GM23338 (cell line): ENCODE measurements at regions not wholly inside any gene's neighbourhood (a gene's known extent, or its start where the extent isn't known, plus 50 kb on each side); places are given as distances from the start of the nearest gene placed in this dataset.

Source experiments
- ATAC-seq: fragments of 200-7000 bp; cut with Tn5 transposase; 3 replicates; pipeline ENCODE4 v1.9.1; 2020
- DNase-seq: peaks from one replicate; pipeline ENCODE4 v3.0.0-alpha.2; 2015; ENCODE audit warnings: low spot score
- H2AFZ ChIP-seq: fragments of 200-600 bp; sonication (generic); 2 replicates; pipeline ENCODE4 v1.8.0; 2016; ENCODE audit warnings: antibody characterized with exemption, mild to moderate bottlenecking, moderate library complexity
- H3F3A ChIP-seq: fragments of 200-600 bp; sonication (generic); replicated peaks from 2 replicates; pipeline ENCODE4 v1.8.0; 2017; ENCODE audit warnings: antibody characterized with exemption, mixed run types, low read depth
- H3K27ac ChIP-seq: fragments of 200-600 bp; sonication (generic); 2 replicates; pipeline ENCODE4 v1.6.1; 2016; ENCODE audit warnings: low read depth
- H3K27me3 ChIP-seq: fragments of 200-600 bp; sonication (generic); 2 replicates; pipeline ENCODE4 v1.8.0; 2016; ENCODE audit warnings: mild to moderate bottlenecking, mixed run types, moderate library complexity; ENCODE audit not compliant: insufficient read depth
- H3K36me3 ChIP-seq: fragments of 200-600 bp; sonication (generic); 2 replicates; pipeline ENCODE4 v1.8.0; 2016; ENCODE audit warnings: mild to moderate bottlenecking; ENCODE audit not compliant: insufficient read depth
- H3K4me1 ChIP-seq: fragments of 200-600 bp; sonication (generic); 2 replicates; pipeline ENCODE4 v1.8.0; 2016; ENCODE audit warnings: mild to moderate bottlenecking, moderate library complexity; ENCODE audit not compliant: insufficient read depth
- H3K4me2 ChIP-seq: fragments of 200-600 bp; sonication (generic); 2 replicates; pipeline ENCODE4 v1.7.1; 2017; ENCODE audit warnings: mixed run types
- H3K4me3 ChIP-seq: fragments of 200-600 bp; sonication (generic); 2 replicates; pipeline ENCODE4 v1.6.1; 2016; ENCODE audit warnings: mixed run types
- H3K79me2 ChIP-seq: fragments of 200-600 bp; sonication (generic); replicated peaks from 2 replicates; pipeline ENCODE4 v1.8.0; 2017; ENCODE audit warnings: mild to moderate bottlenecking; ENCODE audit not compliant: insufficient read depth
- H3K9me2 ChIP-seq: fragments of 200-600 bp; sonication (generic); 2 replicates; pipeline ENCODE4 v1.8.0; 2017; ENCODE audit not compliant: insufficient read depth
- H4K20me1 ChIP-seq: fragments of 200-600 bp; sonication (generic); replicated peaks from 2 replicates; pipeline ENCODE4 v1.8.0; 2017; ENCODE audit warnings: mild to moderate bottlenecking; ENCODE audit not compliant: insufficient read depth
- H3K27ac Mint-ChIP-seq: 2 replicates; pipeline ENCODE4 v1.8.0; 2020; ENCODE audit warnings: inconsistent platforms, mild to moderate bottlenecking, moderate library complexity, mixed read lengths
- H3K27me3 Mint-ChIP-seq: 3 replicates; pipeline ENCODE4 v1.8.0; 2022; ENCODE audit warnings: low read depth, mild to moderate bottlenecking, moderate library complexity, mixed read lengths, inconsistent platforms; ENCODE audit not compliant: insufficient read depth, poor library complexity
- H3K36me3 Mint-ChIP-seq: 3 replicates; pipeline ENCODE4 v1.8.0; 2021; ENCODE audit warnings: low read depth, mild to moderate bottlenecking, inconsistent platforms, moderate library complexity, mixed read lengths
- H3K4me1 Mint-ChIP-seq: 3 replicates; pipeline ENCODE4 v1.8.0; 2020; ENCODE audit warnings: mild to moderate bottlenecking, inconsistent platforms, mixed read lengths
- H3K4me3 Mint-ChIP-seq: 3 replicates; pipeline ENCODE4 v1.8.0; 2021; ENCODE audit warnings: moderate library complexity, mild to moderate bottlenecking, inconsistent platforms, mixed read lengths
- H3K9me3 Mint-ChIP-seq: 3 replicates; pipeline ENCODE4 v1.8.0; 2020; ENCODE audit warnings: moderate library complexity, mild to moderate bottlenecking, inconsistent platforms, mixed read lengths
- CREB1 ChIP-seq: fragments of 250-450 bp; sonication (Bioruptor Pico); IDR thresholded peaks from 2 replicates; pipeline ENCODE4 v1.5.0; 2020; ENCODE audit warnings: low read depth, mild to moderate bottlenecking, moderate library complexity
- NANOG ChIP-seq: IDR thresholded peaks from 2 replicates; pipeline ENCODE4 v1.6.1; 2016; ENCODE audit warnings: antibody characterized with exemption, borderline replicate concordance
- STAT1 ChIP-seq: IDR thresholded peaks from one replicate; pipeline ENCODE4 v1.6.1; 2016; ENCODE audit warnings: antibody characterized with exemption; ENCODE audit not compliant: unreplicated experiment
- TF ChIP-seq, protein P1 (sequence below): fragments of 250-450 bp; sonication (Bioruptor Pico); IDR thresholded peaks from 2 replicates; pipeline ENCODE4 v1.5.0; 2020; ENCODE audit warnings: mild to moderate bottlenecking, moderate library complexity
- TF ChIP-seq, protein P2 (sequence below): IDR thresholded peaks from one replicate; pipeline ENCODE4 v1.6.1; 2018; ENCODE audit warnings: antibody characterized with exemption; ENCODE audit not compliant: unreplicated experiment

- TF ChIP-seq, protein P1, sequence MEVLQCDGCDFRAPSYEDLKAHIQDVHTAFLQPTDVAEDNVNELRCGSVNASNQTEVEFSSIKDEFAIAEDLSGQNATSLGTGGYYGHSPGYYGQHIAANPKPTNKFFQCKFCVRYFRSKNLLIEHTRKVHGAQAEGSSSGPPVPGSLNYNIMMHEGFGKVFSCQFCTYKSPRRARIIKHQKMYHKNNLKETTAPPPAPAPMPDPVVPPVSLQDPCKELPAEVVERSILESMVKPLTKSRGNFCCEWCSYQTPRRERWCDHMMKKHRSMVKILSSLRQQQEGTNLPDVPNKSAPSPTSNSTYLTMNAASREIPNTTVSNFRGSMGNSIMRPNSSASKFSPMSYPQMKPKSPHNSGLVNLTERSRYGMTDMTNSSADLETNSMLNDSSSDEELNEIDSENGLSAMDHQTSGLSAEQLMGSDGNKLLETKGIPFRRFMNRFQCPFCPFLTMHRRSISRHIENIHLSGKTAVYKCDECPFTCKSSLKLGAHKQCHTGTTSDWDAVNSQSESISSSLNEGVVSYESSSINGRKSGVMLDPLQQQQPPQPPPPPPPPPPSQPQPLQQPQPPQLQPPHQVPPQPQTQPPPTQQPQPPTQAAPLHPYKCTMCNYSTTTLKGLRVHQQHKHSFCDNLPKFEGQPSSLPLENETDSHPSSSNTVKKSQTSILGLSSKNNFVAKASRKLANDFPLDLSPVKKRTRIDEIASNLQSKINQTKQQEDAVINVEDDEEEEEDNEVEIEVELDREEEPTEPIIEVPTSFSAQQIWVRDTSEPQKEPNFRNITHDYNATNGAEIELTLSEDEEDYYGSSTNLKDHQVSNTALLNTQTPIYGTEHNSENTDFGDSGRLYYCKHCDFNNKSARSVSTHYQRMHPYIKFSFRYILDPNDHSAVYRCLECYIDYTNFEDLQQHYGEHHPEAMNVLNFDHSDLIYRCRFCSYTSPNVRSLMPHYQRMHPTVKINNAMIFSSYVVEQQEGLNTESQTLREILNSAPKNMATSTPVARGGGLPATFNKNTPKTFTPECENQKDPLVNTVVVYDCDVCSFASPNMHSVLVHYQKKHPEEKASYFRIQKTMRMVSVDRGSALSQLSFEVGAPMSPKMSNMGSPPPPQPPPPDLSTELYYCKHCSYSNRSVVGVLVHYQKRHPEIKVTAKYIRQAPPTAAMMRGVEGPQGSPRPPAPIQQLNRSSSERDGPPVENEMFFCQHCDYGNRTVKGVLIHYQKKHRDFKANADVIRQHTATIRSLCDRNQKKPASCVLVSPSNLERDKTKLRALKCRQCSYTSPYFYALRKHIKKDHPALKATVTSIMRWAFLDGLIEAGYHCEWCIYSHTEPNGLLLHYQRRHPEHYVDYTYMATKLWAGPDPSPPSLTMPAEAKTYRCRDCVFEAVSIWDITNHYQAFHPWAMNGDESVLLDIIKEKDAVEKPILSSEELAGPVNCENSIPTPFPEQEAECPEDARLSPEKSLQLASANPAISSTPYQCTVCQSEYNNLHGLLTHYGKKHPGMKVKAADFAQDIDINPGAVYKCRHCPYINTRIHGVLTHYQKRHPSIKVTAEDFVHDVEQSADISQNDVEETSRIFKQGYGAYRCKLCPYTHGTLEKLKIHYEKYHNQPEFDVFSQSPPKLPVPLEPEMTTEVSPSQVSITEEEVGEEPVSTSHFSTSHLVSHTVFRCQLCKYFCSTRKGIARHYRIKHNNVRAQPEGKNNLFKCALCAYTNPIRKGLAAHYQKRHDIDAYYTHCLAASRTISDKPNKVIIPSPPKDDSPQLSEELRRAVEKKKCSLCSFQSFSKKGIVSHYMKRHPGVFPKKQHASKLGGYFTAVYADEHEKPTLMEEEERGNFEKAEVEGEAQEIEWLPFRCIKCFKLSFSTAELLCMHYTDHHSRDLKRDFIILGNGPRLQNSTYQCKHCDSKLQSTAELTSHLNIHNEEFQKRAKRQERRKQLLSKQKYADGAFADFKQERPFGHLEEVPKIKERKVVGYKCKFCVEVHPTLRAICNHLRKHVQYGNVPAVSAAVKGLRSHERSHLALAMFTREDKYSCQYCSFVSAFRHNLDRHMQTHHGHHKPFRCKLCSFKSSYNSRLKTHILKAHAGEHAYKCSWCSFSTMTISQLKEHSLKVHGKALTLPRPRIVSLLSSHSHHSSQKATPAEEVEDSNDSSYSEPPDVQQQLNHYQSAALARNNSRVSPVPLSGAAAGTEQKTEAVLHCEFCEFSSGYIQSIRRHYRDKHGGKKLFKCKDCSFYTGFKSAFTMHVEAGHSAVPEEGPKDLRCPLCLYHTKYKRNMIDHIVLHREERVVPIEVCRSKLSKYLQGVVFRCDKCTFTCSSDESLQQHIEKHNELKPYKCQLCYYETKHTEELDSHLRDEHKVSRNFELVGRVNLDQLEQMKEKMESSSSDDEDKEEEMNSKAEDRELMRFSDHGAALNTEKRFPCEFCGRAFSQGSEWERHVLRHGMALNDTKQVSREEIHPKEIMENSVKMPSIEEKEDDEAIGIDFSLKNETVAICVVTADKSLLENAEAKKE (CRISPR knock-in tag): no peak
These were observed 67.3 kb downstream of the GSC start (continued) for GRCh38 chr14:94702629-94703028.

DNA sequence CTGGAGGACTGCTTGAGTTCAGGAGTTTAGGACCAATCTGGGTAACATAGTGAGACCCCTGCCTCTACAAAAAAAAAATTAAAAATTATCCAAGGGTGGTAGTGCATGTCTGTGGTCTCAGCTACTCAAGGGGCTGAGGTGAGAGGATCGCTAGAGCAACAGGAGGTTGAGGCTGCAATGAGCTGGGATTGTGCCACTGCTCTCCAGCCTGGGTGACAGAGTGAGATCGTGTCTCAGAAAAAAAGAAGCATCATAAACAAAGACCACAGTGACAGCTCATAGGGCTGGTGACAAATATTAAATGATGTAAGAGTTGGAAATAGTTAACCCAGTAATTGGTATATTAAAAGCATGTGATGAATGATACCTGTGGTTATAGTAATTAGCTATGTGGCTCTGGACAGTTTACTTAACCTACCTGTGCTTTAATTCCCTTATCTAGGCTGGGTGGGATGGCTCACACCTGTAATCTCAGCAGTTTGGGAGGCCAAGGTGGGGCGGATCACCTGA lies 68.0 kb downstream of the GSC start:
- Histone ChIP-seq H3K4me2 (no peak overlapping the region), H4K20me1 (no peaks in the 10 kb centered on the region), H3K79me2 (no peaks in the 10 kb centered on the region), H3K36me3 (no peaks in the 10 kb centered on the region), H3F3A (no peaks in the 10 kb centered on the region), H2AFZ (no peak overlapping the region), H3K27me3 (no peaks in the 10 kb centered on the region), H3K9me2 (no peaks in the 10 kb centered on the region), H3K4me1 (no peaks in the 10 kb centered on the region), H3K4me3 (no peak overlapping the region), H3K27ac (no peak overlapping the region)
- Mint-ChIP-seq H3K36me3 (no peaks in the 10 kb centered on the region), H3K27ac (no peak overlapping the region), H3K4me1 (no peaks in the 10 kb centered on the region; the same call in 2 of the 3 replicates), H3K9me3 (no peaks in the 10 kb centered on the region), H3K27me3 (peaks cover 7% of the 10 kb centered on the region), H3K4me3 (no peak overlapping the region)
- DNase-seq (no peak), ATAC-seq (no peak)
- TF ChIP-seq STAT1 (no peak), NANOG (no peak), CREB1 (no peak)
- TF ChIP-seq, protein P2, sequence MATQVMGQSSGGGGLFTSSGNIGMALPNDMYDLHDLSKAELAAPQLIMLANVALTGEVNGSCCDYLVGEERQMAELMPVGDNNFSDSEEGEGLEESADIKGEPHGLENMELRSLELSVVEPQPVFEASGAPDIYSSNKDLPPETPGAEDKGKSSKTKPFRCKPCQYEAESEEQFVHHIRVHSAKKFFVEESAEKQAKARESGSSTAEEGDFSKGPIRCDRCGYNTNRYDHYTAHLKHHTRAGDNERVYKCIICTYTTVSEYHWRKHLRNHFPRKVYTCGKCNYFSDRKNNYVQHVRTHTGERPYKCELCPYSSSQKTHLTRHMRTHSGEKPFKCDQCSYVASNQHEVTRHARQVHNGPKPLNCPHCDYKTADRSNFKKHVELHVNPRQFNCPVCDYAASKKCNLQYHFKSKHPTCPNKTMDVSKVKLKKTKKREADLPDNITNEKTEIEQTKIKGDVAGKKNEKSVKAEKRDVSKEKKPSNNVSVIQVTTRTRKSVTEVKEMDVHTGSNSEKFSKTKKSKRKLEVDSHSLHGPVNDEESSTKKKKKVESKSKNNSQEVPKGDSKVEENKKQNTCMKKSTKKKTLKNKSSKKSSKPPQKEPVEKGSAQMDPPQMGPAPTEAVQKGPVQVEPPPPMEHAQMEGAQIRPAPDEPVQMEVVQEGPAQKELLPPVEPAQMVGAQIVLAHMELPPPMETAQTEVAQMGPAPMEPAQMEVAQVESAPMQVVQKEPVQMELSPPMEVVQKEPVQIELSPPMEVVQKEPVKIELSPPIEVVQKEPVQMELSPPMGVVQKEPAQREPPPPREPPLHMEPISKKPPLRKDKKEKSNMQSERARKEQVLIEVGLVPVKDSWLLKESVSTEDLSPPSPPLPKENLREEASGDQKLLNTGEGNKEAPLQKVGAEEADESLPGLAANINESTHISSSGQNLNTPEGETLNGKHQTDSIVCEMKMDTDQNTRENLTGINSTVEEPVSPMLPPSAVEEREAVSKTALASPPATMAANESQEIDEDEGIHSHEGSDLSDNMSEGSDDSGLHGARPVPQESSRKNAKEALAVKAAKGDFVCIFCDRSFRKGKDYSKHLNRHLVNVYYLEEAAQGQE: no peak
- TF ChIP-seq, protein P1 (CRISPR knock-in tag): no peak
